RWPE1 (cell line): ENCODE measurements at regions not wholly inside any gene's neighbourhood (a gene's known extent, or its start where the extent isn't known, plus 50 kb on each side); places are given as distances from the start of the nearest gene placed in this dataset.

Experiments used
- CTCF ChIA-PET: fragments of 350-600 bp; sonication (Branson Sonifier 250); formaldehyde crosslinking; extraction: SDS; loops from one replicate; lab custom pipeline; 2021; lab: Yijun Ruan, JAX
- POLR2A ChIA-PET: fragments of 400-600 bp; formaldehyde crosslinking; extraction: SDS; loops from one replicate; lab custom pipeline; 2020; ENCODE audit warnings: antibody characterized with exemption; ENCODE audit not compliant: low non-redundant PET; lab: Yijun Ruan, JAX
- DNase-seq: peaks from one replicate; pipeline ENCODE4 v3.0.0; 2012; ENCODE audit warnings: low spot score
- H3K27ac ChIP-seq: fragments of 450-650 bp; 2 replicates; pipeline ENCODE4 v1.5.1; 2017
- CTCF ChIP-seq: fragments of 450-650 bp; conservative IDR thresholded peaks from 2 replicates; pipeline ENCODE4 v1.5.1; 2017; ENCODE audit warnings: low read depth, mild to moderate bottlenecking

DNA sequence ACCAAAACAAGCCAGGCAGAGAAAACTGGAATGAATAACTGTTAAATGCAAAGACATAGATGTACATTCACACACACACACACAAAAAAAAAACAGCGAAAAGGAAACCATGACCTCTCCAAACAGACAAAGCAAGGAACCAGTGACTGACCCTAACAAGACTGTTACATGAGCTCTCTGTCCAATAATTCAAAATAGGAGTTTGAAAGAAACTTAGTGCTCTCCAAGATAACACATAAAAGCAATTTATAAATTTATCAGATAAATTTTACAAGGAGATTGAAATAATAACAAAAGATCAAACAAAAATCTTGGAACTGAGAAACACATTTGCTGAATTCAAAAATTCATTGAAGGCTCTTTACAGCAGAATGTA is 423.5 kb upstream of the RGMB start:
- ChIA-PET POLR2A (no interaction called here), CTCF (interaction anchor here (0.6 kb wide), 1 partner anchor 166 kb away, joined by 5 read pairs; no protein-coding TSS in a partner anchor)
- no peak; the same call in 1 of the 2 replicates for TF ChIP-seq CTCF
- no peak overlapping the region for H3K27ac ChIP-seq
- no peak for DNase-seq

GRCh38 chr5:98354922-98355321 is 418.5 kb upstream of the RGMB start:
- DNase-seq, result no peak
- ChIA-PET POLR2A (no interaction called here), CTCF (interaction anchor here (0.8 kb wide), 1 partner anchor 11 kb away, joined by 3 read pairs; no protein-coding TSS in a partner anchor)
- TF ChIP-seq CTCF, result no peak
- no peak overlapping the region for H3K27ac ChIP-seq

GRCh38 chr5:98360548-98360947 is 412.9 kb upstream of the RGMB start:
- no peak for TF ChIP-seq CTCF
- H3K27ac ChIP-seq, result no peak overlapping the region
- no peak for DNase-seq
- CTCF ChIA-PET, result interaction anchor here (0.6 kb wide), 1 partner anchor 39 kb away, joined by 3 read pairs; no protein-coding TSS in a partner anchor
- POLR2A ChIA-PET, result no interaction called here

GRCh38 chr5:98363157-98363556 is 410.3 kb upstream of the RGMB start:
- ChIA-PET POLR2A (no interaction called here), CTCF (no interaction called here)
- no peak for TF ChIP-seq CTCF
- H3K27ac ChIP-seq, result no peak overlapping the region
- no peak for DNase-seq

- TF ChIP-seq CTCF, result no peak
- no peak overlapping the region for H3K27ac ChIP-seq
- CTCF ChIA-PET, result interaction anchor here (0.6 to 0.7 kb wide), 2 partner anchors 404 to 788 kb away, joined by 4 to 5 read pairs; no protein-coding TSS in a partner anchor
- DNase-seq, result no peak
- POLR2A ChIA-PET, result no interaction called here
Measured at GRCh38 chr5:98364549-98364948, 408.9 kb upstream of the RGMB start.

GRCh38 chr5:98365126-98365525 is 408.3 kb upstream of the RGMB start:
- CTCF ChIA-PET, result interaction anchor here (0.7 kb wide), 2 partner anchors 332 to 788 kb away, joined by 3 to 4 read pairs; no protein-coding TSS in a partner anchor
- DNase-seq, result no peak
- POLR2A ChIA-PET, result no interaction called here
- H3K27ac ChIP-seq, result no peak overlapping the region
- TF ChIP-seq CTCF, result no peak

DNA sequence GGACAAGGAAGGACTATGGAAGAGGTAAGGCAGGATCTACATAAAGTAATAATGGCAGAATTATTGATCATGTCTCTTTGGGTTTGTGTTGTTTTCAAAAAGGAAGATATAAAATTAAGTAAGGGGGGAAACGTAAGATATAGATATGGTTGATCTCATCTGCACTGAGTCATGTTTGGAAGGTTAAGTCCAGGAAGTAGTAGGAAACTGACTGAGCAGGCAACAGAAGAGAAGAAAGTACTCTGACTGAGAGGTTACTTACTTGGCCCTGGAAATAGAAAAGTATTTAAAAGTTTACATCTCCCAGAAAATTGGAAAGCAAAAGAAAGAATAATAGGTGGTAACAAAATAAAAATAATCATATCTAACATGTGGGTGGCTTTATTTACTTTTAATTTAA is 405.3 kb upstream of the RGMB start:
- H3K27ac ChIP-seq, result no peak overlapping the region
- DNase-seq, result no peak
- POLR2A ChIA-PET, result no interaction called here
- CTCF ChIA-PET, result interaction anchor here (0.7 kb wide), 2 partner anchors 113 to 423 kb away, joined by 3 read pairs; no protein-coding TSS in a partner anchor
- no peak for TF ChIP-seq CTCF
